HCT116 (cell line): ENCODE measurements at regions not wholly inside any gene's neighbourhood (a gene's known extent, or its start where the extent isn't known, plus 50 kb on each side); places are given as distances from the start of the nearest gene placed in this dataset.

Source experiments
- CTCF ChIP-seq, 3 experiments: fragments of 200-600 bp in 1 of 3; sonication (generic) in 1 of 3; IDR thresholded peaks in 2 of 3; conservative IDR thresholded peaks in 1 of 3; 2 replicates each; pipeline ENCODE4 v1.5.1; 2012 to 2017; ENCODE audit warnings: low read depth in 2 of 3, low read length in 2 of 3, antibody characterized with exemption in 1 of 3, borderline replicate concordance in 1 of 3, control low read depth in 1 of 3, mild to moderate bottlenecking in 1 of 3, mixed read lengths in 1 of 3, mixed run types in 1 of 3, moderate library complexity in 1 of 3; ENCODE audit not compliant: insufficient read depth in 1 of 3
- JUND ChIP-seq: IDR thresholded peaks from 2 replicates; pipeline ENCODE4 v1.6.1; 2012
- POLR2A ChIP-seq: IDR thresholded peaks from 2 replicates; pipeline ENCODE4 v1.7.0; 2011; ENCODE audit warnings: borderline replicate concordance; ENCODE audit not compliant: insufficient read depth, insufficient read length; ENCODE audit errors: extremely low read depth
- POLR2AphosphoS5 ChIP-seq: IDR thresholded peaks from 2 replicates; pipeline ENCODE4 v1.6.1; 2011; ENCODE audit warnings: mild to moderate bottlenecking, low read depth, low read length, moderate library complexity
- RAD21 ChIP-seq: IDR thresholded peaks from 2 replicates; pipeline ENCODE4 v1.6.1; 2012; ENCODE audit warnings: low read depth, mild to moderate bottlenecking
- SP1 ChIP-seq: IDR thresholded peaks from 2 replicates; pipeline ENCODE4 v1.6.1; 2012; ENCODE audit warnings: low read depth

DNA sequence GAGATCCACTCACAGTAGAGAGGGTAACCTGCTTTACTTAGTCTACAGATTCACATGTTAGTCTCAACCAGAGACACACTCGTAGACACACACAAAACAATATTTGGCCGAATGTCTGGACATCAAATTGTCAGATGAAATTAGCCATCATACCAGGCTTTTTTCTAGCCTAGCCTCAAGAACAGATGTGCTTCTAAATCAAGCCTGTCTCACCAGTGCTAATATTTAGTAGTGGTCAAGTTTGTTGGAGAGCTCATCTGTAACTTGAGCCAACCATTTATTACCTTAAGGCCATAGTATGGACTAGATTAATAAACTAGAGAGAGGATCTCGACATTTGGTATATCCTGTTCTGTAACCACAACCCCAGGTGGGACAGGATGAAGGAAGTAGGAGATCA, 1118.8 kb upstream of the MAP3K7 start:
- TF ChIP-seq RAD21, result no peak
- no peak for TF ChIP-seq POLR2AphosphoS5
- TF ChIP-seq POLR2A, result no peak
- TF ChIP-seq CTCF (IDR thresholded peaks at IDR 0.05 in 2 of 3, conservative IDR thresholded peaks at IDR 0.05 in 1 of 3; ENCODE audit: borderline replicate concordance in 1 of 3, insufficient read depth in 1 of 3, low read depth in 2 of 3, low read length in 2 of 3), result no peak
- no peak for TF ChIP-seq SP1
- no peak for TF ChIP-seq JUND
